PC-9 (cell line): ENCODE measurements at regions not wholly inside any gene's neighbourhood (a gene's known extent, or its start where the extent isn't known, plus 50 kb on each side); places are given as distances from the start of the nearest gene placed in this dataset.

ENCODE experiments used
- EZH2 ChIP-seq: fragments of 200-600 bp; sonication (generic); IDR thresholded peaks from 2 replicates; pipeline ENCODE4 v1.8.0; 2017; ENCODE audit warnings: antibody characterized with exemption, low read depth
- TF ChIP-seq, protein P1 (sequence below): fragments of 200-600 bp; sonication (generic); conservative IDR thresholded peaks from 2 replicates; pipeline ENCODE4 v1.6.1; 2017; ENCODE audit warnings: mixed run types, antibody characterized with exemption, mild to moderate bottlenecking, moderate library complexity

DNA sequence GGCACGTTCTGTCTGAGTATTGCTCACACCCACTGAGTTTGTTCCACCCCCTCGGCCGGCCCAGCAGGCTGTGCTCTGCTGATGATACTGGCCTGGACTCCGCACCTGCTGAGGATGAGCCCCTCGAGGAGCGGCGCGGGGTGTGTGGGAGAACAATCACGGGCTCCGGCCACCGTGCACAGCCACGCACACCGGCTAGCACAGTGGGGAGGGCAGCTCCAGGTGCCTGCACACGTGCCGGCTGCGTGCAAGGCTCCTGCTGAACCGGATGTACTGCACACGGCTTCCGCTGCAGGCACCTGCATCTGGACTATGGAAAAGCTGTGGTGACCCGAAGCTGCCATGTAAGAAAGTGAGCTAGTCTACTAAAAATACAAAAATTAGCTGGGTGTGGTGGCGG lies 485.2 kb upstream of the CDH9 start:
- TF ChIP-seq, protein P1, sequence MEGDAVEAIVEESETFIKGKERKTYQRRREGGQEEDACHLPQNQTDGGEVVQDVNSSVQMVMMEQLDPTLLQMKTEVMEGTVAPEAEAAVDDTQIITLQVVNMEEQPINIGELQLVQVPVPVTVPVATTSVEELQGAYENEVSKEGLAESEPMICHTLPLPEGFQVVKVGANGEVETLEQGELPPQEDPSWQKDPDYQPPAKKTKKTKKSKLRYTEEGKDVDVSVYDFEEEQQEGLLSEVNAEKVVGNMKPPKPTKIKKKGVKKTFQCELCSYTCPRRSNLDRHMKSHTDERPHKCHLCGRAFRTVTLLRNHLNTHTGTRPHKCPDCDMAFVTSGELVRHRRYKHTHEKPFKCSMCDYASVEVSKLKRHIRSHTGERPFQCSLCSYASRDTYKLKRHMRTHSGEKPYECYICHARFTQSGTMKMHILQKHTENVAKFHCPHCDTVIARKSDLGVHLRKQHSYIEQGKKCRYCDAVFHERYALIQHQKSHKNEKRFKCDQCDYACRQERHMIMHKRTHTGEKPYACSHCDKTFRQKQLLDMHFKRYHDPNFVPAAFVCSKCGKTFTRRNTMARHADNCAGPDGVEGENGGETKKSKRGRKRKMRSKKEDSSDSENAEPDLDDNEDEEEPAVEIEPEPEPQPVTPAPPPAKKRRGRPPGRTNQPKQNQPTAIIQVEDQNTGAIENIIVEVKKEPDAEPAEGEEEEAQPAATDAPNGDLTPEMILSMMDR: no peak
- no peak for TF ChIP-seq EZH2
